ENCODE measurements at regions not wholly inside any gene's neighbourhood (a gene's known extent, or its start where the extent isn't known, plus 50 kb on each side); places are given as distances from the start of the nearest gene placed in this dataset.

DNA sequence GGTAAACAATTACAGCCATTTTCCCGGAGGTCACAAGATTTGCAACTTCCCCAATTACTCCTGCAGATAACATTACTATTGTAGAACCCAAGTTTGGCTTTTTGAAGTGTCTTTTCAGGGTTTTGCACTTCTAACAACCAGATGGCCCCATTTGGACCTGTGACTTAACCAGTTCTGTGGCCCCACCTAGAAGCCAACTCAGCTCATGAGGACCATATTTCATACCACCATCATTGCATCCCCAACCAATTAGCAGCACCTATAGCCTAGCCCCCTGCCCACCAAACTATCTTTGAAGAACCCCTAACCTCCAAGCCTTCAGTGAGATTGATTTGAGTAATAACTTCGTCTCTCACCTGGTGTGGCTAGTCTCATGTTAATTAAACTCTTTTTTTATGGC, 51.3 kb upstream of the WDR11 start:
- H2AFZ ChIP-seq (ENCODE audit: low read length), result no peak overlapping the region
- H3K27me3 ChIP-seq (ENCODE audit: control insufficient read depth in 1 of 2, insufficient read depth in 2 of 2, low read length in 2 of 2), result no peaks in the 10 kb centered on the region; a peak in 1 of 5 replicates
- no peaks in the 10 kb centered on the region for H3K4me1 ChIP-seq (ENCODE audit: insufficient read depth, low read length)
- POLR2A ChIA-PET, result no interaction called here
- H3K9ac ChIP-seq (ENCODE audit: insufficient read depth, low read depth, low read length), result no peak overlapping the region
- H3K9me3 ChIP-seq (ENCODE audit: low read length), result no peaks in the 10 kb centered on the region
- no peak overlapping the region for H3K4me3 ChIP-seq (replicated peaks in 1 of 3; ENCODE audit: insufficient read depth in 1 of 3, low read depth in 2 of 3, low read length in 3 of 3)
- no peaks in the 10 kb centered on the region for H4K20me1 ChIP-seq (ENCODE audit: insufficient read depth, low read length)
- no peak overlapping the region for H3K27ac ChIP-seq (ENCODE audit: extremely low read length, insufficient read depth, low read length)
- intact Hi-C loops (cut with micrococcal nuclease; ENCODE audit: unreplicated experiment) (no loop called here), in situ Hi-C loops (cut with HindIII; ENCODE audit: extremely low pct_ligation_motif_present, low pct_unique_long_range_greater_than_20kb) (no loop called here)
- ATAC-seq, result no peak
- BruUV-seq (replicated peaks), result no TSS peak
- no peak overlapping the region for H3K4me2 ChIP-seq (ENCODE audit: low read depth, low read length)
- DNase-seq (ENCODE audit: low spot score), result no peak
- WGBS (ENCODE audit: low lambda C conversion rate), result 0% methylated on average over 2 of the region's 2 CpGs
- no peak for FAIRE-seq
- no peaks in the 10 kb centered on the region for H3K79me2 ChIP-seq (ENCODE audit: insufficient read depth, low read length)
- CTCF ChIA-PET (ENCODE audit: low intra/inter-chr PET ratio, low total read pairs), result no interaction called here
- no peaks in the 10 kb centered on the region for H3K36me3 ChIP-seq (replicated peaks in 1 of 2; ENCODE audit: control insufficient read depth in 1 of 2, insufficient read depth in 2 of 2, low read length in 2 of 2)
- no peak for TF ChIP-seq HNF1A (IDR thresholded peaks at IDR 0.05; ENCODE audit: low read depth)
- no peak for TF ChIP-seq HNF1A (CRISPR knock-in tag; IDR thresholded peaks at IDR 0.05; ENCODE audit: borderline replicate concordance)
- TF ChIP-seq ZNF75D (CRISPR knock-in tag; IDR thresholded peaks at IDR 0.05; ENCODE audit: borderline replicate concordance), result no peak
- no peak for TF ChIP-seq YEATS4 (CRISPR knock-in tag; IDR thresholded peaks at IDR 0.05; ENCODE audit: borderline replicate concordance)
- TF ChIP-seq FOXK2 (IDR thresholded peaks at IDR 0.05), result no peak
- TF ChIP-seq ZNF597 (CRISPR knock-in tag; IDR thresholded peaks at IDR 0.05), result no peak
- TF ChIP-seq HOMEZ (CRISPR knock-in tag; IDR thresholded peaks at IDR 0.05; ENCODE audit: low read depth), result no peak
- TF ChIP-seq, protein P1, sequence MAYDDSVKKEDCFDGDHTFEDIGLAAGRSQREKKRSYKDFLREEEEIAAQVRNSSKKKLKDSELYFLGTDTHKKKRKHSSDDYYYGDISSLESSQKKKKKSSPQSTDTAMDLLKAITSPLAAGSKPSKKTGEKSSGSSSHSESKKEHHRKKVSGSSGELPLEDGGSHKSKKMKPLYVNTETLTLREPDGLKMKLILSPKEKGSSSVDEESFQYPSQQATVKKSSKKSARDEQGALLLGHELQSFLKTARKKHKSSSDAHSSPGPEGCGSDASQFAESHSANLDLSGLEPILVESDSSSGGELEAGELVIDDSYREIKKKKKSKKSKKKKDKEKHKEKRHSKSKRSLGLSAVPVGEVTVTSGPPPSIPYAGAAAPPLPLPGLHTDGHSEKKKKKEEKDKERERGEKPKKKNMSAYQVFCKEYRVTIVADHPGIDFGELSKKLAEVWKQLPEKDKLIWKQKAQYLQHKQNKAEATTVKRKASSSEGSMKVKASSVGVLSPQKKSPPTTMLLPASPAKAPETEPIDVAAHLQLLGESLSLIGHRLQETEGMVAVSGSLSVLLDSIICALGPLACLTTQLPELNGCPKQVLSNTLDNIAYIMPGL (CRISPR knock-in tag; IDR thresholded peaks at IDR 0.05; ENCODE audit: borderline replicate concordance in 1 of 2, low read depth in 1 of 2), result no peak
- TF ChIP-seq, protein P2, sequence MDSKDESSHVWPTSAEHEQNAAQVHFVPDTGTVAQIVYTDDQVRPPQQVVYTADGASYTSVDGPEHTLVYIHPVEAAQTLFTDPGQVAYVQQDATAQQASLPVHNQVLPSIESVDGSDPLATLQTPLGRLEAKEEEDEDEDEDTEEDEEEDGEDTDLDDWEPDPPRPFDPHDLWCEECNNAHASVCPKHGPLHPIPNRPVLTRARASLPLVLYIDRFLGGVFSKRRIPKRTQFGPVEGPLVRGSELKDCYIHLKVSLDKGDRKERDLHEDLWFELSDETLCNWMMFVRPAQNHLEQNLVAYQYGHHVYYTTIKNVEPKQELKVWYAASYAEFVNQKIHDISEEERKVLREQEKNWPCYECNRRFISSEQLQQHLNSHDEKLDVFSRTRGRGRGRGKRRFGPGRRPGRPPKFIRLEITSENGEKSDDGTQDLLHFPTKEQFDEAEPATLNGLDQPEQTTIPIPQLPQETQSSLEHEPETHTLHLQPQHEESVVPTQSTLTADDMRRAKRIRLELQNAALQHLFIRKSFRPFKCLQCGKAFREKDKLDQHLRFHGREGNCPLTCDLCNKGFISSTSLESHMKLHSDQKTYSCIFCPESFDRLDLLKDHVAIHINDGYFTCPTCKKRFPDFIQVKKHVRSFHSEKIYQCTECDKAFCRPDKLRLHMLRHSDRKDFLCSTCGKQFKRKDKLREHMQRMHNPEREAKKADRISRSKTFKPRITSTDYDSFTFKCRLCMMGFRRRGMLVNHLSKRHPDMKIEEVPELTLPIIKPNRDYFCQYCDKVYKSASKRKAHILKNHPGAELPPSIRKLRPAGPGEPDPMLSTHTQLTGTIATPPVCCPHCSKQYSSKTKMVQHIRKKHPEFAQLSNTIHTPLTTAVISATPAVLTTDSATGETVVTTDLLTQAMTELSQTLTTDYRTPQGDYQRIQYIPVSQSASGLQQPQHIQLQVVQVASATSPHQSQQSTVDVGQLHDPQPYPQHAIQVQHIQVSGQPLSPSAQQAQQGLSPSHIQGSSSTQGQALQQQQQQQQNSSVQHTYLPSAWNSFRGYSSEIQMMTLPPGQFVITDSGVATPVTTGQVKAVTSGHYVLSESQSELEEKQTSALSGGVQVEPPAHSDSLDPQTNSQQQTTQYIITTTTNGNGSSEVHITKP (CRISPR knock-in tag; IDR thresholded peaks at IDR 0.05; ENCODE audit: low read depth), result no peak
- no peak for TF ChIP-seq ZFP36L1 (CRISPR knock-in tag; IDR thresholded peaks at IDR 0.05)
- no peak for TF ChIP-seq CREB3 (CRISPR knock-in tag; IDR thresholded peaks at IDR 0.05)
